HEK293T (cell line): ENCODE measurements at regions not wholly inside any gene's neighbourhood (a gene's known extent, or its start where the extent isn't known, plus 50 kb on each side); places are given as distances from the start of the nearest gene placed in this dataset.

Source experiments
- CTCF ChIA-PET: fragments of 350-600 bp; formaldehyde crosslinking; extraction: SDS; loops from one replicate; lab custom pipeline; 2021; ENCODE audit warnings: antibody characterized with exemption, inconsistent platforms; lab: Yijun Ruan, JAX
- POLR2A ChIA-PET: fragments of 350-600 bp; formaldehyde crosslinking; extraction: SDS; loops from one replicate; lab custom pipeline; 2020; ENCODE audit warnings: antibody characterized with exemption, inconsistent platforms; lab: Yijun Ruan, JAX
- DNase-seq: peaks from one replicate; pipeline ENCODE4 v3.0.0; 2012; ENCODE audit warnings: mixed read lengths; ENCODE audit errors: extremely low spot score
- ARNT ChIP-seq: fragments of 450-650 bp; IDR thresholded peaks from 2 replicates; pipeline ENCODE4 v1.6.1; 2017; ENCODE audit warnings: mild to moderate bottlenecking
- BHLHE40 ChIP-seq: fragments of 450-650 bp; IDR thresholded peaks from 2 replicates; pipeline ENCODE4 v1.6.1; 2016; ENCODE audit warnings: mild to moderate bottlenecking, moderate library complexity, borderline replicate concordance
- CTBP1 ChIP-seq: fragments of 450-650 bp; IDR thresholded peaks from 2 replicates; pipeline ENCODE4 v1.6.1; 2016; ENCODE audit warnings: borderline replicate concordance
- ELF4 ChIP-seq: fragments of 450-650 bp; IDR thresholded peaks from 2 replicates; pipeline ENCODE4 v1.6.1; 2017; ENCODE audit warnings: antibody characterized with exemption
- FOXA1 ChIP-seq: fragments of 450-650 bp; IDR thresholded peaks from 2 replicates; pipeline ENCODE4 v1.6.1; 2016; ENCODE audit warnings: mild to moderate bottlenecking
- FOXK2 ChIP-seq: fragments of 450-650 bp; IDR thresholded peaks from 2 replicates; pipeline ENCODE4 v1.6.1; 2016; ENCODE audit warnings: mild to moderate bottlenecking
- FOXM1 ChIP-seq: fragments of 450-650 bp; IDR thresholded peaks from 2 replicates; pipeline ENCODE4 v1.6.1; 2017; ENCODE audit warnings: mild to moderate bottlenecking, borderline replicate concordance
- HDGF ChIP-seq: fragments of 450-650 bp; IDR thresholded peaks from 2 replicates; pipeline ENCODE4 v1.6.1; 2017; ENCODE audit warnings: antibody characterized with exemption, borderline replicate concordance
- L3MBTL2 ChIP-seq: fragments of 450-650 bp; conservative IDR thresholded peaks from 2 replicates; pipeline ENCODE4 v1.6.1; 2016; ENCODE audit warnings: mild to moderate bottlenecking
- LEF1 ChIP-seq: fragments of 450-650 bp; IDR thresholded peaks from 2 replicates; pipeline ENCODE4 v1.6.1; 2017; ENCODE audit warnings: mild to moderate bottlenecking, borderline replicate concordance
- NFRKB ChIP-seq: fragments of 450-650 bp; IDR thresholded peaks from 2 replicates; pipeline ENCODE4 v1.6.1; 2016; ENCODE audit warnings: mild to moderate bottlenecking, moderate library complexity
- SP1 ChIP-seq: fragments of 450-650 bp; IDR thresholded peaks from 2 replicates; pipeline ENCODE4 v1.6.1; 2017
- SUZ12 ChIP-seq: fragments of 450-650 bp; IDR thresholded peaks from 2 replicates; pipeline ENCODE4 v1.6.1; 2016; ENCODE audit warnings: mild to moderate bottlenecking
- TARDBP ChIP-seq: fragments of 450-650 bp; IDR thresholded peaks from 2 replicates; pipeline ENCODE4 v1.6.1; 2016
- ZNF384 ChIP-seq: fragments of 450-650 bp; IDR thresholded peaks from 2 replicates; pipeline ENCODE4 v1.6.1; 2016
- TF ChIP-seq, protein P1 (sequence below): fragments of 450-650 bp; IDR thresholded peaks from 2 replicates; pipeline ENCODE4 v1.6.1; 2016

DNA sequence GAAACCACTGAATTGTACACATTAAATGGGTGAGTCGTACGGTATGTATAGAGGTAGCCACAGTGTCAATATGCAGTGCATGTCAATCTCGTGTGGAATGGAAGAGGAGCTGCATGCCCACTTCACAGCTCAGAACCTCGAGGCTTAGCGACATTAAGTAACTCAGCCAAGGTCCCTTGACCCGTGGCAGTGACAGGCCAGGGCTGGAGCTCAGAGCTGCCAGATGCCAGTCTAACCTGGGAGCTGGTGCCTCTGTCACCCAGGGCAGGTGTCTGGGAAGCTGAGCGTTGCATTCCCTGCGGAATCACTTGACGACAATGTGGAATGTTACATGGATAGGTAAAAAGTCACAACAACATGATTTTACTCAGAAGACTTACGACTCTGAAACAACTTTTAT, 298.1 kb downstream of the FOXL1 start:
- POLR2A ChIA-PET: no interaction called here

GRCh38 chr16:86877108-86877507, 298.8 kb downstream of the FOXL1 start:
- DNase-seq: no peak
- TF ChIP-seq SUZ12 (no peak), FOXA1 (no peak), ARNT (no peak), SP1 (no peak), BHLHE40 (no peak), TARDBP (no peak), FOXM1 (no peak), HDGF (no peak), NFRKB (no peak), L3MBTL2 (no peak), CTBP1 (no peak), ZNF384 (no peak), LEF1 (no peak), ELF4 (no peak), FOXK2 (no peak)
- TF ChIP-seq, protein P1, sequence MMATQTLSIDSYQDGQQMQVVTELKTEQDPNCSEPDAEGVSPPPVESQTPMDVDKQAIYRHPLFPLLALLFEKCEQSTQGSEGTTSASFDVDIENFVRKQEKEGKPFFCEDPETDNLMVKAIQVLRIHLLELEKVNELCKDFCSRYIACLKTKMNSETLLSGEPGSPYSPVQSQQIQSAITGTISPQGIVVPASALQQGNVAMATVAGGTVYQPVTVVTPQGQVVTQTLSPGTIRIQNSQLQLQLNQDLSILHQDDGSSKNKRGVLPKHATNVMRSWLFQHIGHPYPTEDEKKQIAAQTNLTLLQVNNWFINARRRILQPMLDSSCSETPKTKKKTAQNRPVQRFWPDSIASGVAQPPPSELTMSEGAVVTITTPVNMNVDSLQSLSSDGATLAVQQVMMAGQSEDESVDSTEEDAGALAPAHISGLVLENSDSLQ: no peak
- CTCF ChIA-PET: no interaction called here
- POLR2A ChIA-PET: no interaction called here

More for the DNA sequence above, 298.1 kb downstream of the FOXL1 start:
- TF ChIP-seq ZNF384: no peak
- no peak for TF ChIP-seq FOXK2
- no peak for TF ChIP-seq ARNT
- no peak for TF ChIP-seq BHLHE40
- no peak for TF ChIP-seq TARDBP
- no peak for TF ChIP-seq SUZ12
- no peak for DNase-seq
- CTCF ChIA-PET: no interaction called here

DNA sequence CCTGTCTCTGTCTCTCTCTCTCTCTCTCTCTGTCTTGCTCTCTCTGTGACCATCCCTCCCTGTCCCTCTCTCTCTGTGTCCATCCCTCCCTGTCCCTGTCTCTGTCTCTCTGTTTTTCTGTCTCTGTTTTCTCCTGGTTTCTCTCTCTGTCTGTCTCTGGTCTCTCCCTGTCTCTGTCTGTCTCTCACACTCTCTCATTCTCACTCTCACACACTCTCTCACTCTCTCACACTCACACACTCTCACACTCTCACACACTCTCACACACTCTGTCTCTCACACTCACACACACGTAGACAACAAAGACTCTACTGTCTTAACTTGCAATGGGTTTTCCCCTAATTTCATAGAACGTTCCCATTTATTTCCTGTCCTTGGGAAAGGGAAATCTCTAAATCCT, 299.5 kb downstream of the FOXL1 start:
- CTCF ChIA-PET: no interaction called here
- POLR2A ChIA-PET: no interaction called here

GRCh38 chr16:86878236-86879080, 300.1 kb downstream of the FOXL1 start:
- no peak for TF ChIP-seq ZNF384
- TF ChIP-seq, protein P1: peak; percentile 32; the same call in 1 of the 2 replicates
- ChIA-PET CTCF (no interaction called here), POLR2A (no interaction called here)
- no peak for DNase-seq

More for the DNA sequence above, 299.5 kb downstream of the FOXL1 start:
- no peak for DNase-seq
- TF ChIP-seq BHLHE40 (no peak), TARDBP (no peak), ELF4 (no peak), SUZ12 (no peak), L3MBTL2 (no peak), LEF1 (no peak), SP1 (no peak)

GRCh38 chr16:86879268-86879667, 300.9 kb downstream of the FOXL1 start:
- ChIA-PET POLR2A (no interaction called here), CTCF (no interaction called here)
- no peak for TF ChIP-seq ELF4
- no peak for TF ChIP-seq ARNT
- TF ChIP-seq, protein P1: no peak
- no peak for TF ChIP-seq BHLHE40
- no peak for TF ChIP-seq NFRKB
- no peak for TF ChIP-seq HDGF
- no peak for TF ChIP-seq LEF1
- DNase-seq: no peak

GRCh38 chr16:86880316-86881117, 302.2 kb downstream of the FOXL1 start:
- DNase-seq: no peak
- ChIA-PET CTCF (no interaction called here), POLR2A (no interaction called here)
- TF ChIP-seq, protein P1: no peak
- TF ChIP-seq SP1: no peak
- no peak for TF ChIP-seq CTBP1
- no peak for TF ChIP-seq LEF1
- TF ChIP-seq FOXA1: no peak
- TF ChIP-seq FOXM1: no peak
- no peak for TF ChIP-seq BHLHE40
- TF ChIP-seq FOXK2: no peak
- no peak for TF ChIP-seq ARNT
- no peak for TF ChIP-seq NFRKB
- TF ChIP-seq SUZ12: no peak
- no peak for TF ChIP-seq L3MBTL2
- no peak for TF ChIP-seq ELF4
